Sigmoid colon (tissue), 4 donors: ENCODE measurements at regions not wholly inside any gene's neighbourhood (a gene's known extent, or its start where the extent isn't known, plus 50 kb on each side); places are given as distances from the start of the nearest gene placed in this dataset.

Source experiments
- POLR2A ChIP-seq, 2 donors: fragments of 450-650 bp; IDR thresholded peaks; one replicate each; pipeline ENCODE4 v1.6.1; 2016; ENCODE audit warnings: antibody characterized with exemption in 2 of 2, mild to moderate bottlenecking in 2 of 2, moderate library complexity in 2 of 2
- POLR2AphosphoS5 ChIP-seq, 4 donors: sonication (generic); formaldehyde crosslinking; IDR thresholded peaks; one replicate each; pipeline ENCODE4 v1.6.1; 2017; ENCODE audit warnings: antibody characterized with exemption in 4 of 4
- TF ChIP-seq, protein P1 (sequence below), 4 experiments: fragments of 450-650 bp in 3 of 4; fragments of 200-600 bp in 1 of 4; IDR thresholded peaks; one replicate each; pipeline ENCODE4 v1.5.1; 2016 to 2019; ENCODE audit warnings: antibody characterized with exemption in 4 of 4, mild to moderate bottlenecking in 3 of 4, moderate library complexity in 2 of 4

DNA sequence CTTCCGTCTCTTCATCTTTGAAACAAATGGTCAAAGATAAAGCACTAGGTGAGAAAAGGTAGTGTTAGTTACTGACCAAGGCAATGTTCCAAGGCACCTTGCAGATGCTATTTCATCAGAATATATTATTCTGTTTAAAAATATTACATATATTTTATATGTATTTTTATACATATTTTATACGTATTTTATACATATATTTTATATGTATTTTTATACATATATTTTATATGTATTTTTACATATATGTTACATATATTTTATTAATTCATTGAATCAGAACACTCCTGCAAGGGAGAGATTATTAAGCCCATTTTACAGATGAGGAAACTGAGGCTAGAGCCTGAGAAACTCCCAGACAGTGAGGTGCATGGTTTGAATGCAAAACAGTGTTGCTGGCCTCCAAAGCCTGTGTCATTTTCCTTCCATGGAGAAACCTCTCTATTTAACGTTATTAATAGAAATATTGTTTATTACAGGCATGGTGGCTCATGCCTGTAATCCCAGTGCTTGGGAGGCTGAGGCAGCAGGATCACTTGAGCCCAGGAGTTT, 120.6 kb upstream of the CD82 start:
- TF ChIP-seq, protein P1, sequence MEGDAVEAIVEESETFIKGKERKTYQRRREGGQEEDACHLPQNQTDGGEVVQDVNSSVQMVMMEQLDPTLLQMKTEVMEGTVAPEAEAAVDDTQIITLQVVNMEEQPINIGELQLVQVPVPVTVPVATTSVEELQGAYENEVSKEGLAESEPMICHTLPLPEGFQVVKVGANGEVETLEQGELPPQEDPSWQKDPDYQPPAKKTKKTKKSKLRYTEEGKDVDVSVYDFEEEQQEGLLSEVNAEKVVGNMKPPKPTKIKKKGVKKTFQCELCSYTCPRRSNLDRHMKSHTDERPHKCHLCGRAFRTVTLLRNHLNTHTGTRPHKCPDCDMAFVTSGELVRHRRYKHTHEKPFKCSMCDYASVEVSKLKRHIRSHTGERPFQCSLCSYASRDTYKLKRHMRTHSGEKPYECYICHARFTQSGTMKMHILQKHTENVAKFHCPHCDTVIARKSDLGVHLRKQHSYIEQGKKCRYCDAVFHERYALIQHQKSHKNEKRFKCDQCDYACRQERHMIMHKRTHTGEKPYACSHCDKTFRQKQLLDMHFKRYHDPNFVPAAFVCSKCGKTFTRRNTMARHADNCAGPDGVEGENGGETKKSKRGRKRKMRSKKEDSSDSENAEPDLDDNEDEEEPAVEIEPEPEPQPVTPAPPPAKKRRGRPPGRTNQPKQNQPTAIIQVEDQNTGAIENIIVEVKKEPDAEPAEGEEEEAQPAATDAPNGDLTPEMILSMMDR (IDR thresholded peaks at IDR 0.05) = no peak
- TF ChIP-seq POLR2AphosphoS5 (IDR thresholded peaks at IDR 0.05) (no peak), POLR2A (IDR thresholded peaks at IDR 0.05) (no peak)
